HG02642 (cell line): ENCODE measurements at regions not wholly inside any gene's neighbourhood (a gene's known extent, or its start where the extent isn't known, plus 50 kb on each side); places are given as distances from the start of the nearest gene placed in this dataset.
A peak's percentile ranks its signal among the peaks of the same experiment; 100 is the strongest.

Experiments used
- ATAC-seq: cut with Tn5 transposase; IDR thresholded peaks from one replicate; pipeline ENCODE4 v1.9.1; 2021; ENCODE audit warnings: mild to moderate bottlenecking; ENCODE audit not compliant: unreplicated experiment, poor library complexity

DNA sequence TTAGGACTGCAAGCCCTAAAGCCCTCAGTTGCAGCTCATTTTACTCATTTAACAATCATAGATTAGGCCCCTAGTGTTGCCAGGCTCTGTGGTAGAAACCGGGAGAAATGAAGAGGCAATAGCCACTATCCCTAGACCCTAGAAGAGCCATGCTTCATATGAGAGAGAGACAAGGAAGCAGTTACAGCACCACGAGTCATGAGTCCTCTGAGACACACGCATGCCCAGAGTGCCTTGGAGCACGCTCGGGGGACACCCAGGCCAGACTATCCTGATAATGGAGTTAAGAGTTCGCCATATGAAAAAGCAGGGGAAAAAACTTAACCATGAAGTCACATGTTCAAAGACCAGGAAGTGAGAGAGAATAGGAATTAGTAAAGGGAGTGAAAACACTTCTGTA, 321.5 kb upstream of the PKDCC start:
- ATAC-seq: no peak

DNA sequence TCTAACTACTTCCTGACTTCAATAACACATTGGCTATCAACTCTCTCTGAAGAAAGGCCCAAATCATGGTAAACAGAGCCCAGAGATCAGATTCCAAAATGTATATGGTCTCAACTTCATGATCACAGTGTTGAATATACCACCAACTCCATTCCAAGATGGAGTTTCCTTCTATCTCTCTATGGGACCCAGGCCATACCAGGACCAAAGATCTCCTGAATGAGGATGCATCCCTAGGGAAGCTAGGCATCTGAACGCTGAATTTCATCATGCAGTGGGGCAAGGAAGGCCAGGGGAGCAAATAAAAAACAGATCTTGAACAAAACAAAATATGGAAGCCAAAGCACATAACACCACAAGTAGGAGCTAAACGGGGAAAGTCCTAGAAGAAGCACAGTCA, 320.7 kb upstream of the PKDCC start:
- ATAC-seq: no peak

DNA sequence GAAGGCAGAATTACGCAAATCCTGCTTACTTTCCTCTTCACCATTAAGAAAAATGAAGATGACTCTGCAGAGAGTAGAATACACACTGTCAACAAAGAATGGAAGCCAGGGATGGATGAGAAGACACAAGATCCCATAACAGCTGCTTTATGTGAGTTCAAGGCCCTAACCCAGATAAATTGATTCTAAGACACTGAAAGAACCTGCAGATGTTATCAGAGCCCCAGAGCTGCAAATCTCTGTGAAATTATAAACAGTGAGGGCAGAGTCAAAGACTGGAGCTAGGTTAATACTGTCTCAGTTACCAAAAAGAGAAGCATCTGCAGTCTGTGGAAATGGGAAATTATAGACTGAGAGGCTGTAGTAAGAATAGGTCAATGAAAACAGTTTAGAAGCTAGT, 320.1 kb upstream of the PKDCC start:
- ATAC-seq: no peak

DNA sequence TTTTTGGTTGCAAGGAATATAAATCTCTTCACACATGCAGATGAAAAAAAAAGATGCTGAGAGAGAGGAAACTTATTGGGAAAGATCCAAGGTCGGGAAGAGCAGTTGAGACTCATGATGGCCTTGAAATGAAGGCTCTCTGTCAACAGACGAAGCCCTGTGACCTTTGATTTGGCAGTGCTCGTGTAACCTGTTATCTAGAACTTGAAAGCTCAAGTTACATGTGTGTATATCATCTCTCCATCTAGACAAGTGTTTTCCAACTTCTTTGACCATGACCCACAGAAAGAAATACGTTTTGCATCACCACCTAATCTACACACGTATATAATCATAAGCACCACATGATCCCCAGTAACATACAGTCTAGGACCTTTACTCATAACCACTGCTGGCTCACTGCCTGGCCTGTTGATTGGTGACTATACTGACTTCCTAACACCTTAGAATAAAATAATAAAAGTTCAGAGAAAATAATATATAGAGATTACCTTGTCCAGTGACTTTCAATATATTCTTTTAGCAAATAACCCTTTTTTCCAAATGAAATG, 319.0 kb upstream of the PKDCC start:
- ATAC-seq: no peak

DNA sequence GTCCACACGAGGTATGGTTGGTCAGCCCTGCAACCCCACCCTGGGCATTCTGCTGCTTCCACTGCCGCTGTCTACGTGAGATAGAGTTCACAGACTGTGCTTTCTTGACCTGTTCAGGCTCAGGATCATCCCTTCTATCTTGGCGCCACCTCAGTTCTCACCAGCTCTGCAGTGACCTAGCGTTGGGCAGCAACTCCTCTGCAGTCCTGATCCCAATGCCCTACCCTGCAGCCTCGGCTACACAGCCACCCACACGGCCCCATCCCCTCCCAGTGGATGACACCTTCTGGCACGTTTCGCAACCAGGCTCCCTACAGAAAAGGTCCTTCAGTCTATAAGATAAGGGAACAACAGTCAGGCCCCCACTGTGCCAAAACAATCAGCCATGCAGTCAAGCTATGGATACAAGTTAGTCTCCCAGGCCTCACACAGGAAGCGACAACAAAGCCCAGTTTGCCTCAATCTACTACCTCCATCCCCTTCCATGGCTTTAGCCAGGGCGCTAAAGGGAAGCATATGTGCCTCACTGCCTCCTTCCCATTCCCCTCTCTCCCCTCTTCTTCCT, 317.9 kb upstream of the PKDCC start:
- no peak for ATAC-seq

DNA sequence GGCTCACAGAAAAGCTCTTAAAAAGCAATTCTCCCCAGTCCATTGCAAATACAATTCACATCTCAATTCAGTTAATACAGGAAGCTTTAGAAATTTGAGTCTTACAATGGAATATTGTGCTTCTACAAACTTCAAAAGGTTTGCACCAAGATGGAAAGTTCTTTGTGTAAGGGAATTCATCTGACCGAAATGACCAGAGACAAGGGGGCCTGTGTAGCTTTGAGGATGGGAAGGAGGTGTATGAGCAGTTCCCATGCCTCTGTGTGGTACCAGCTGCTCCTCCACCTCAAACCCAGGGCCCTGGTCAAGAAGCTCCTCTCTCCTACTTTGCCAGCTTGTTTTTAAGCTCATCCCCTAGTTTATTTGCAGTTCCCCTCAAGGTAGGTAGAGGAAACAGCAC, 312.8 kb upstream of the PKDCC start:
- no peak for ATAC-seq

DNA sequence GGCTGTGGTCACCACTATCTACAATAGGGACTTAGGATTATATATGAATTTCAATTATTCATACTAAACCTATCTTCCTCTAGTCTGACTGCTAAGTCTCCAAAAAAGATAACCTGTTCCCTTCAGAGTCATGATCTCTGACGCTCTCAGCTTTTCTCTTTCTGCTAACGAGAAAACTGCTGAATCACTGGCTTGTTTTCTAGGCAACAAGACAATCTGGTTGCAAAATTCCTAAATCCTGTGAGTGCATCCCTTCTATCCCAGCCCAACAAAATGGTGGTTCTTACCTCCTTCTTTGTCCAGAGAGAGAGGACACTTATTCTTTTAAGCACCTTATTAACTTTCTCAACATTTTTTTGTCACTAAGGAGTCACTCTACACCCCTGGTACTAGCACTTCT, 312.3 kb upstream of the PKDCC start:
- no peak for ATAC-seq

DNA sequence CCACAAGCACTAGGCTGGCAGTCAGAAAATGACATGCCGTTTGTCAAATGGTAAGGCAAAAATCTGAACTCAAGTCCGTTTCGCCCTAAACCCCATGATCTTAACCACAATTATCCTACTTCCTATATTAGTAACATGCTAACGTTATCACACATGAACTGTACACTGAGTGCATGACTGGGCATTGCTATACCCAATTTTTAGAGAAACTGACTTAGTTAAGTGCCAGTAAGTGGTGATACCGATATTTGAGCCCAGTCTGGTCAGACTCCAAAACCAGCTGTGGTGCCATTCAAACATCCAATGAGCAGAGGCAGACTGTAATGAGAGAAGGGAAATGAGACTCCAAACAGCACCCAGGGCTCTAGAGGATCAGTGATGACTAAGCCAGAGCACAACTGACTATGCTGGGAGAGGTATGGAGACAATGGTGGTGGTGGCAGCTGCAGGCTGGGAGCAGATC, 311.7 kb upstream of the PKDCC start:
- peak; percentile 83 for ATAC-seq

DNA sequence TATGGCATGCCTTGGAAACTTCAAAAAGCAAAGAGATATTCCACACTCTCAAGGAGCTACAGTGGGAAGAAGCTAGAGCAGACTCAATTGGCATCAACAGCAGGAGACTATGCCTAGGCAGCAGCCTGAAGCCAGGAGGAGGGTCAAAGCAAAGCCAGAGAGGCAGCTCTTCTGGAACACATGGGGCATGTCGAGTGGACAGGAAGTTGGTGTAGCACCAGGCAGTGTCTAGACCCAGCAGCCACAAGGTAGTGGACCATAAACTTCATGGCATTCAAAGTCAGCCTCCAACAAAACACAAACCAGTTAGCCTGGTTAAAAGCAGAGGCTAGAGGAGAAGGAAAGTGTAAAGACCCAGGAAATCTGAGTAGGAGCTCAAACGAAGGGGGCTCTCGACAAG, 311.2 kb upstream of the PKDCC start:
- peak; percentile 38 for ATAC-seq

DNA sequence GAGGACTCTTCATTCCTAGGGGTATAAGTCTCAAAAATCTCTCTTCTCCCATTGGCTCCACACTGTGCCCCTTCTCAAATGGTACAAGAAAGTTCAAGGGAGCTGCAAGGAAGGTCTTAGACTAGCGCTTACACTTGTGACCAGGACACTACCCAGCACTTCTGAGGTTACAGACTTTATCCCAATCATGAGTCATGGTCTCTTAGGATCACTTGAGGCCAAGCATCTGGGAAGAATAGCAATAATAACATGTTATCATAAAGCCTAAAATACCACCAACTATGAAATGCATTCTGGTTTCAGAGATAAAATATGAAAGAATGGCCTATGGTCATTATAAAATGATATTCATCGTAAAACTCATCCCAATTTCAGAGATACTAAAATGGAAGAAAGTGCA, 309.9 kb upstream of the PKDCC start:
- no peak for ATAC-seq

DNA sequence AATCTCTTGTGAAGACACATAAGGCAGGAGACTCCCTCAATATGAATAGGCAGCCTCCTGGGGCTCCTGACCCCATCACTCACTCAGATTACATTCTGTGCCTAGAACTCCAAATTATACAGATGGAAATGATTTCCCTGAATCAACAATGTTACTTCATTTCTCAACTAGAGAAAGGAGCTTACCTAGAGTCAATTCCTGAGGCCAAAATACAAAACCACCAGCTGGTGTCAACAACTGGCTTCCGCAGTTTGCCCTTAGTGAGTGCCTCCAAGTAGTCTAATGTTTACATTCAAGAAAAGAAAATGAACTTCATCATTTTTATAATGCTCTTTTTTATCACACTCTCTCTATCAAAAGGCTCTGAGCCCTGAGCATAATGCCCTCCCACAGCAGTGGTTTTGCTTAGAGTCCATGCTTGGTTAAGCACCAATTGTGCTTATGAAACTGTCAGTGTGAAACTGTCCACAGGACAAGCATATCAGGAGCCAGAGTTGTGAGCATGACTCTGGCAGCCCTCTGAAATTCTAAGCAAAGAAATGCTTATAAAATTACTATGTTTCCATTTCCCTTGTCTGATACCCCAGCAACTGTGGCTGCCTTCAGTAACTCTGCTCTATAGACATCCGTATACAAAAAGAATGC, 305.7 kb upstream of the PKDCC start:
- ATAC-seq: peak; percentile 88

DNA sequence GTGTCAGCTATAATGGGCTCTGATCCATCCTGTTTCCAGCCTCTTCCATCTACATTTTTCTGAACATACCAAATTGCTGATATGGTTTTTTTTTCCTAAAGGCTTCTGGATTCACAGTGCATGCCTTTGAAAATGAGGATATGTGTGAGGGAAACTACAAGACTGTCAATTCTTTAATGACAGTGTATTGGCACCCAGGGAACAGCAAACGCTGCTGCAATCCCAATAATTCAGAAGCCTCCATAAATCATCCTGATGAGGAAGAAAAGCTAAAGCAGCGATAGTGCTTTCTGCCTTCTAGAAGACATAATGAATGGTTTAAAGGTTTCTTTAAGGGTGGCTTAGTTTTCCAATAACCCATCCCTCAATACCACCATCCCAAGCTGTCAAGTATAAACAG, 304.5 kb upstream of the PKDCC start:
- no peak for ATAC-seq

DNA sequence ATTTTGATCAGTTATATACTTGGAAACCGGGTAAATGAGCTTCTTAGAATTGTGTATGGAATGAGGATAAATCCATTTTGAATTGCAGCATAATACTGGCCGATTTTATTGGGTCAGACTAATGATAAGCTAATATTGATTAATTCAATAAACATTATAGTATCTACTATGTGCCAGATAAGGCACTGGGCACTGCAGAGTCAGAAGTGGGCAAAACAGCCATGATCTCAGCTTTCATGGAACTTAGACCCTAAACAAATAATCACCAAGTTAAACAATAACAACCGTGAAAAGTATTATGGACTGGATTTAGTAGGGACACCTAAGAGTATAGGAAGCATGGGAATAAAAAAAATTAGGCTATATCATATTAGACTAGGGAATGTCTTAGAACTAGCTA, 297.0 kb upstream of the PKDCC start:
- no peak for ATAC-seq

DNA sequence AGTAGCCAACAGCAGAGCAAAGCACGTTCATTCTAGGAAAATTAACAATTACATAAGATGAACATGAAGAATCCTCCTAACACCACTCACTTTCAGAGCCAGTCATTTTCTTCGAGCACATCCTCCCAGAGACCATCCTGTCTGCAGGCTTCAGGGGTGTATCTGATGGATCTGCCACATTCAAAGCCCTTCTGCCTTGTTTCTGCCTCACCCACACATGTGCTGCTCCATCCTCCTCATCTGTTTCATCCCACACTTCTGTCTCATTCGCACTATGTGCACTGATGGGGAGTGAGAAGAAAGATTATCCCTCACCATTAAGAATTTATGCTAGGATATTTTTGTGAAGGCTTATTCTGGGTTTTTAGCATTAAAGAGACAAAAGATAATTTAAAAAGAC, 287.9 kb upstream of the PKDCC start:
- no peak for ATAC-seq

DNA sequence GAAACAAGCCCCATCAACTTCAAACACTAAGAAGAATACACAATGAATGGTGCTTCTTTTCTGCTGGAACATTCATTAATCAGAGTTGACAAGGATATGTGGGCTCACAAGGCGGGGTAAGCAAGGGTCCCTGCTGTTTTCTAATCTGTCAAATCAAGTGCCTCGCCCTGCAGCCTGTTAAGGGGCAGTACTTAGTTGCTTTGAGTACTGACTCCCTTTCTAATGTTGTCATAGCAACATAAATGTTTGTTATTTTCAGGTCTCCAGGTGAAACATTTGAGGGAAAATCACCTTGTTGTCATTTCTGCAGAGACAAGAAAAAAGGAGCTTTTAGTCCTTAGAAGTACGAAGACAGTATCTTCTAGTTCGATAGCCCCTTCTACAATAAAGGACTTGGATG, 284.7 kb upstream of the PKDCC start:
- no peak for ATAC-seq

DNA sequence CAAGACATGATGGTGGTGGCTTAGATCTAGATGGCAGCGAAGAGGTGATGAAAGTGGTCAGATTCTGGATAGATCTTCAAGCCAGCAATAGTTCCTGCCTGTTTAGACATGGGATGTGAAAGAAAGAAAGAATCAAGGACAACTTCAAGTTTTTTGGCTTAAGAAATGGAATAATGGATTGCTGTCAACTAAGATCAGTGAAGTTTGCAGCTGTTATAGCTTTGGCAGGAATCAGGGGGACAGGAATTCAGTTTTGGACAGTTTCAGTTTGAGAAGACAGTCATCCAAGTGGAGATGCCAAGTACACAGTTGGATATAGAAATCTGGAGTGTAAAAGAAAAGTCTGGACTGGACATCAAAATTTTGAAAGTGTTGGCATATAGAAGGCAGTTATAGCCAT, 283.7 kb upstream of the PKDCC start:
- ATAC-seq: no peak

DNA sequence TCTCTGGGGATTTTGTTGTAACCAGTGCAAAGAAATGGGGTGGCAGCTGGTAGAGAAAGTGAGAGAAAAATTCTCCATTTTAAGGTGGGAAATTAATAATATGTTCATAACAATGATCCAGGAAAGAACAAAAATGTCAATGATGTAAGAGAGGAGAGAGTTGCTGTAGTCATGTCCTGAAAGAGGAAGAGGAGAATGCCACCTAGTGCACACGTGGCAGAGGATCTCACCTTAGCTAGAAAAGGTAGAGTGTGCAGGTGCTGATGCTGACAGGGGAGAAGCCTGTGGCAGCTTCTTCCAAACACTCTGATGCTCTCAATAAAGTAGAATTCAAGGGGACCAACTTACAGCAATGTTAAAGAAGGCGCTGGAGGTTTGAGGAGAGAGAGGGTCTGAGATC, 282.9 kb upstream of the PKDCC start:
- no peak for ATAC-seq

DNA sequence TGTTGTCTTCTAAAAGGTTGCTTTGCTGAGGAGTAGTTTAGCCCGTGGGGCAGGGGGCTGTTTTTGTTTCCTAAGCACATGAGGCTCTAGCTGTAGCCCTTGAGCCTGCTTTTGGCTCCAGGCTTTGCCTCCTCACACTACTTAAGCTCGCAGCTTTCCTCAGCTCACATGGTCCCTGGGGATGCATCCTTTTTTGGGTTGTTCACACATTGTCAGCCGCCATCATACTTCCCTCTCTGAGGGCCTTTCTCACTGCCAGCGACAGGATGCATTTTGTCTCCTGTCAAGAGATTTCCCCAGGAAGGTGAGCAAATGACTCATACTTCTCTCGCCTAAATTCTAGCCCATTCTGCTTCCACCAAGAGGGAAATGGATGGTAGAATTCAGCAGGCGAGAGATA, 279.5 kb upstream of the PKDCC start:
- no peak for ATAC-seq

DNA sequence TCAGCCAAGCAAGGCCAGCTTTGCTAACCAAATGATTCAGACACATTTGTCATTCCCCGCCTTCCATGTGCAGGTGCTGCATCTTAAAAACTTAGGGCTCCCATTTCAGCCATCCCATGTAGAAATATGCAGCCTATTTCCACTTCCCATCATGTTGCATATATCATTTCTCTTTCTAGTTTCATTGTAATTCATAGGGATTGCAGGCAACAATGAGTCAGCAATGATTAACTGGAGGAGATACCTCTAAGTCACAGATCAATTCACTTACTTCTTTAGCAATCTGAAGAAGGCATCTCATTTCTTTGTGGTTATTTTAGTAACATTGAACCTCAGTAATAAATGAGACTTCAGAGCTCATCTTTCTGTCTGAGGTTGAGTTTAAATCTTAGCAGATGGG, 276.1 kb upstream of the PKDCC start:
- no peak for ATAC-seq

DNA sequence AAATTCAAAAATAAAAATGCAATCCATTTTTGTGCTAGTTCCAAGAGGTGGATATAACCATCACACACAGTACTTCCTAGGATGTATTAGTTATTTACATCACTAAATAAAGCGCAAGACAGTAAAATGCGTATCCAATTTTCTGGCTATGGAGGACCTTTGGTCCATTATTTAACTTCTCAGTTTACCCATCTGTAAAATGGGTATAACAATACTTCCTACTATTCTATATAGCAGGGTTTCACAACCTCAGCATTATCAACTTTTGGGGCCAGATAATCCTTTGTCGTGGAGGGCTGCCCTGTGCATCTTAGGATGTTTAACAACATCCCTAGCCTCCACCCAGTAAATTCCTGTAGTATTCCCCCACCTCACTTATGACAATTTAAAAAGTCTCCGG, 275.1 kb upstream of the PKDCC start:
- ATAC-seq: no peak

DNA sequence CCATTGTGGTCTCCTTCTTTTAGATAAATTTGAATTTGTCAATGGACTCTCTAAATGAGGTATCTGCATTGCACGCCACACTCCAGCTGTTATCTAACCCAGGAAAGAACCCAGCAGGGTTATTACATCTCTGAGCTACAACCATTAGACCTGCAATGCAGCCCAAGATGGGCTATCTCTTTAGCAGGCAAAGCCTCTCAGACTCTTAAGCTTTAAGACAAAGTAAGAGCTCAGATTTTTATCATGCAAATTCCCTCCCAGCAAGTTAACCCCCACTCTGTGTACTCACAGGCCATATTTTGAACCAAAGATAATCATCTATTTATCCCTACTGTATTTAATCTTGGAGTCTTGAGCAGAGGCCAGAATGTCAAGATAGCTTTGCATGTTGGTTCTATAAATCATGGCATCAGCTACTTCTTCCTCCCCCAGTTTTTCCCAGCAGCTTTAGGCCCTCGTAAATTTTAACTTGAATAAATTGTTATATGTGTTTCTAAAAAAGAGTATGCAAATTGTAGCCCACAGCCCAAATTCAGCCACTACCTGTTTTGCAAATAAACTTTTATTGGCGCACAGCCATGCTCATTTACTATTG, 273.7 kb upstream of the PKDCC start:
- ATAC-seq: no peak
